SK-N-MC (cell line): ENCODE measurements at regions not wholly inside any gene's neighbourhood (a gene's known extent, or its start where the extent isn't known, plus 50 kb on each side); places are given as distances from the start of the nearest gene placed in this dataset.
A peak's percentile ranks its signal among the peaks of the same experiment; 100 is the strongest.

Experiments
- DNase-seq: peaks from one replicate; pipeline ENCODE4 v3.0.0-alpha.2; 2011; ENCODE audit warnings: low read depth, low spot score
- H3K27ac ChIP-seq: fragments of 200-600 bp; sonication (generic); 2 replicates; pipeline ENCODE4 v1.5.1; 2016; ENCODE audit warnings: mixed run types
- H3K36me3 ChIP-seq: fragments of 200-600 bp; sonication (generic); 2 replicates; pipeline ENCODE4 v1.6.1; 2017; ENCODE audit warnings: antibody characterized with exemption, low read length, mixed read lengths; ENCODE audit not compliant: insufficient read depth
- H3K4me3 ChIP-seq: fragments of 200-600 bp; sonication (generic); 2 replicates; pipeline ENCODE4 v1.5.1; 2016
- H3K9ac ChIP-seq: fragments of 200-600 bp; sonication (generic); 2 replicates; pipeline ENCODE4 v1.8.0; 2017; ENCODE audit warnings: mixed run types, mixed read lengths; ENCODE audit not compliant: insufficient read length
- H3K9me3 ChIP-seq: fragments of 200-600 bp; sonication (generic); 2 replicates; pipeline ENCODE4 v1.6.1; 2017; ENCODE audit warnings: low read depth, mild to moderate bottlenecking, antibody characterized with exemption, low read length, moderate library complexity, mixed read lengths
- EZH2 ChIP-seq: fragments of 200-600 bp; sonication (generic); IDR thresholded peaks from one replicate; pipeline ENCODE4 v1.6.1; 2017; ENCODE audit warnings: antibody characterized with exemption
- FOXP2 ChIP-seq: optimal IDR thresholded peaks from 2 replicates; pipeline ENCODE3; 2011; ENCODE audit warnings: mild to moderate bottlenecking, moderate library complexity; ENCODE audit not compliant: insufficient read depth; ENCODE audit errors: extremely low read length, control extremely low read depth
- POLR2AphosphoS5 ChIP-seq: IDR thresholded peaks from 2 replicates; pipeline ENCODE4 v1.6.1; 2012; ENCODE audit warnings: mild to moderate bottlenecking, low read depth, low read length, borderline replicate concordance

DNA sequence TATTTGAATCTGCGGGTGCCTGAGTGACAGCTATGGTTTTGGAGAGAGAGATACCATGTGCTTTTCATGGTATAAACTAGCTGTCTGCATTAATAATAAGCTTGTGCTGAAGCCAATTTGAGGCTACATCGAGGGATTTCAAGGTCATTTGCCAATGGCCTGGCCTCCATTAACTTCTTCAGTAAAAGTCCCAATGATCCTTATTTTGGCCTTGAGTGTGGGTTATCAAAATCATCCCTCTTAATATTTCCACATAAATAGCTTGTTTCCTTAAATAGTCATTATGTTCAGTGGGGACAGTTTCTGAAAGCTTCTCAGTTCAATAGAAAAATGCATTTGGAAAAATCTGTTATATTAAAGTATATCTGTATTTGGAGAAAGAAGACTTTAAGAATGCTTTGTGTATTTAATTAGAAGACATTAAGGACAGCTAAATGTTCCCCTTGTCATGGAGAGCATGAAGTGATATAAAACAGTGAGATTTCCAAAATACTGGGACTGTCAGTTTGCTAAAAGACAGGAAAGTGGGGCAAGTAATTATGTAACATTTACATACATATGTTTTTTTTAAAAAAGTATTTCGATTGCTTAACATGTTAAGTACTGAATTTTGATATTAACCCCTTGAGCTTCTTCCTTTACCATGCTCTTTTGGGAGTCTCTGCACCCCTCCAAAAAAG is 355.5 kb upstream of the ZEB2 start:
- Histone ChIP-seq H3K36me3 (no peaks in the 10 kb centered on the region), H3K9me3 (no peaks in the 10 kb centered on the region), H3K9ac (peak overlapping the region; percentile 74), H3K27ac (peak overlapping the region; percentile 94), H3K4me3 (peak overlapping the region; percentile 17)
- TF ChIP-seq POLR2AphosphoS5, result no peak
- peak; percentile 45 for DNase-seq

DNA sequence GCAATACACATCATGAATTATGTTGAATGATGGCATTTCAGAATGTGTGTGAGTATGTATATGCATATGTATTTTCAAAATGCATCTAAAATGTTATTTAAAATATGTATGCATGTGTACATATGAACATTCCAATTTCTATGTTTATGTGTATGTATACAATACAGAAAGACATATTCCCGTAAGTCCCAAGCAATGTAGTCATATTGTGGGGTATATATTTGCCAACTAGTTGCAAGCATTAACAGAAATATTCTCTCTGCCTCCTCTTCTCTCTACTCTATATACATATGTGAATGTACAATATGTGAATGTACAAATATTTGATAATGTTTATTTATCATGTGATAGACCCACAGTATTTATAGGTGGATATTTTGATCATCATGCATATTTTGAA is 345.8 kb upstream of the ZEB2 start:
- no peak overlapping the region for H3K9ac ChIP-seq
- no peak for TF ChIP-seq EZH2
- TF ChIP-seq POLR2AphosphoS5, result no peak
- TF ChIP-seq FOXP2, result no peak
- no peak overlapping the region for H3K27ac ChIP-seq
- H3K9me3 ChIP-seq, result no peaks in the 10 kb centered on the region
- no peak for DNase-seq
- H3K4me3 ChIP-seq, result no peak overlapping the region
- no peaks in the 10 kb centered on the region for H3K36me3 ChIP-seq

DNA sequence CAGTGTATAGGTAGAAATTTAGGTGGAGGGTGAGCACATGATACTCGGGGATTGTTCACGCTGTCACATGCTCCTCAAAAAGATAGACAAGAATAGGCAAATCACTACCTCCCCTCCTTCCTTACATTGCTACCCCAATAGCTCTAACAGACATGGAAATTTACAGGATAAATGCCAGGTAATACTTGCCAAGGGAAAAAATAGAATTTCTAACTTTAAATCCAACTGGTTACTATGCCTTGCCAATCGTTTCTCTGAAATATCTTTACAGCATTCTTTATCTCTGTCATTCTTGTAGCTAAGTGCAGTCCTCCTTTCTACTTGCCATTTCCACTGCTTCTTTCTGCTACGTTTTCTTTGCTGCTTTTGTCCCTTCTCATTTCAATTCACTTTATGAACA is 339.8 kb upstream of the ZEB2 start:
- H3K9me3 ChIP-seq, result peaks cover 6% of the 10 kb centered on the region; the same call in 1 of the 2 replicates
- TF ChIP-seq EZH2 (no peak), POLR2AphosphoS5 (no peak), FOXP2 (no peak)
- no peak overlapping the region for H3K27ac ChIP-seq
- DNase-seq, result no peak
- H3K9ac ChIP-seq, result no peak overlapping the region
- H3K4me3 ChIP-seq, result no peak overlapping the region
- H3K36me3 ChIP-seq, result no peaks in the 10 kb centered on the region

DNA sequence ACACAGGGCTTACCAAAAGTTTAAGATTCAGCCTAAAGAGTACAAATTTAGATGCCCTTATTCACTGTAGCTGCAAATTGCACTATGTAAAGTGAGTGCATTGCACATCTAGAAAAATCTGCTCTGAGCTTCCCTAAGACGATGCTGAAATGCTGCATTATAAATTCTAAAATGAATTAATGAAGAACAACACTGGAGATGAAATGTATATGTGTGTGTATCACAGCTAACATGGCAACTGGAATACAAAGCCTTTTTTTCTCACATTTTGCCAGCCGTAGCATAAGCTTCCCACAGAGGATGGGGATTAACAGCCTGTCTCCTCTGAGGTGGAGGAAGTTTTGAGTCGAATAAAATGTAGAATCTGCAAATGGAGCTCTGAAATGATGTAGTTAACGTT is 338.3 kb upstream of the ZEB2 start:
- no peak overlapping the region for H3K9ac ChIP-seq
- H3K27ac ChIP-seq, result no peak overlapping the region
- peaks cover 12% of the 10 kb centered on the region; the same call in 1 of the 2 replicates for H3K9me3 ChIP-seq
- no peak overlapping the region for H3K4me3 ChIP-seq
- H3K36me3 ChIP-seq, result no peaks in the 10 kb centered on the region
- no peak for DNase-seq
- TF ChIP-seq EZH2 (no peak), POLR2AphosphoS5 (no peak), FOXP2 (no peak)

DNA sequence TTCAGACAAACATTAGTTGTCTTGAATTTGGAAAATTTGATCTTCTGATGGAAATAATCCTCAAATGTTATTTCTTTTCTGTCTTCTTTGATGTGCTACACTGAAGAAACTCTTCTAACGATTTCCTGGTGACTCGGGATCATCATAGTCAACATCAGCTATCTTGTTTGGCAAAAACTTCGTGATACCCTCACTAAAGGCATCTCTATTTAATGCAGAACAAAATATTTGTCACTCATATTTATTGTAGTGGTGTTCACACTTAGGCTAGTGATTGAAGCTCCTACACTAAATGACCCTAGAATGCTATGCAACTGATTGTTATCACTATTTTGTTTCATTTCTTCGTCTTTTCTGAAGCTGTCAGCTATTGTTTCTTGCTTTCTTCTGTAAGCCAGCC is 334.7 kb upstream of the ZEB2 start:
- Histone ChIP-seq H3K9me3 (peaks cover 12% of the 10 kb centered on the region; the same call in 1 of the 2 replicates), H3K4me3 (no peak overlapping the region), H3K27ac (no peak overlapping the region), H3K36me3 (no peaks in the 10 kb centered on the region), H3K9ac (no peak overlapping the region)
- DNase-seq, result no peak
- TF ChIP-seq EZH2 (no peak), FOXP2 (no peak), POLR2AphosphoS5 (no peak)

DNA sequence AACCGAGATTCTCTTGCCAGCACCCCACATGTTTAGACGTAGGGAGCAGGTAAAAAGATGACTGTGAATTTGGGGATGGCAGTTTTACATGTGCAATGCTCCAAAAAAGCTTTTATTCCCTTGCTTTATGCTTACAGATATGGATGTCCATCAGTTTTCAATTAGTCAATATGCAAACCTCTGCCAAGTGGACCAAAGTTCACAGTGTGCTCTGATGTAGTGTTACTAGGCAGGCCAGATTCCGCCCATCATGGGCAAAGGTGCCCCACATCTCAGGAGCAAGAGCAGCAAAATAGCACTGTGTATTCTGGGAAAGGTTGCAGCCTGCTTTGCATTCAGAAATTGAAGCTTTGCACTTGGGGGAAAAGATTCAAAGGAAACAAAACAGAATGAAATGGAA is 329.7 kb upstream of the ZEB2 start:
- no peak for TF ChIP-seq FOXP2
- no peak for TF ChIP-seq POLR2AphosphoS5
- no peak for TF ChIP-seq EZH2
- H3K36me3 ChIP-seq, result no peaks in the 10 kb centered on the region
- H3K9ac ChIP-seq, result no peak overlapping the region
- no peak overlapping the region for H3K4me3 ChIP-seq
- DNase-seq, result no peak
- peaks cover 5% of the 10 kb centered on the region; the same call in 1 of the 2 replicates for H3K9me3 ChIP-seq
- no peak overlapping the region for H3K27ac ChIP-seq

DNA sequence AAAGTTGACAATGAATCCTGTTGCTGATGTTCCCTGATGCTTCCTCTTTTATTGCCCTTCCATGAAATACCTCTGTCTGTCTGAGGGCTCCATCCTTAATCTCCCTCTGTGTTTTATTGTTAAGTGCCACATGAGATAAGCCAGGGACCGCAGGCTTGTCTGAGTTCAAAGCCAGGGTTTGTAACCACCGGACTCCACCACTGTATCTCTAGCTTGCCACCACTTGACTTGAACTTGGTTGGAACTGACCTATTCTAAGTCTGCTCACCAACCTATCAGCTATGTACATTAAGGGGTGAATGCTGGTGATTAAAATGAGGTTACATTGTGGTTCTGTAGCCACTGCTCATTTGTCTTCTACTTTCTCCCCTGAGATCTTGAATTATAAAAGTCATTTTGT is 328.5 kb upstream of the ZEB2 start:
- no peaks in the 10 kb centered on the region for H3K36me3 ChIP-seq
- no peak overlapping the region for H3K9ac ChIP-seq
- no peak for DNase-seq
- no peak overlapping the region for H3K27ac ChIP-seq
- TF ChIP-seq EZH2 (no peak), POLR2AphosphoS5 (no peak), FOXP2 (no peak)
- no peaks in the 10 kb centered on the region for H3K9me3 ChIP-seq
- no peak overlapping the region for H3K4me3 ChIP-seq

DNA sequence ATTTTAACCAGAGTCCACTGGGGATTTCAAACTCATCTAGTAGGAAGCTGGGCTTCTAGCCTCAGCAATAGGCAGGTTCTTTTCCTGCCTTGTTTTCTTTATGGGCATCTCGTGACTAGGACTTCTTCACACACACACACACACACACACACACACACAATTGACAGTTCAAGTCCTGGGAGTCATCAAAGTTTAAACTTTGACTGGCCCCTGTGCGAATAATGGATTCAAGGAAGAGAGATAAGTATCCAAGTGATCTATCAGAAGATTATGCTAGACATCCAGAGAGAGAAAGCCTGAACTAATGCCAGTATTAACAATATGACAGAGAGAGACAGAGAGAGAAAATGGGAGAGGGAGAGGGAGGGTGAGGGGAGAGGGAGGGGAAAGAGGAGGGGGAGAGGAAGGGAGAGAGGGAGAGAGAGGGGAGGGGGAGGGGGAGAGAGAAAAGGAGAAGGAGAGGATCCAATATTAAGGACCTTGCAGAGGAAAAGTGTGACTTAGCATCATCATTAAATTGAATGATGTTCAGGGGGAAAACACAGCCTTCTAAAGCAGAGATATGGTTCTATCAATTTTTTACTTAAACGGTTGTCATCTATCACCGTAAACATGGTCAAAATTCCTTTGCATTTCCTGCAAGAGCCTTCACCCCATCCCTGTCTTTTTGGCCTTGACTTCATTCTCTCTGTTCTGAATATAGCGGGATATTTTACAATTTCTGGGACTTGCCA is 327.6 kb upstream of the ZEB2 start:
- Histone ChIP-seq H3K4me3 (no peak overlapping the region), H3K27ac (no peak overlapping the region), H3K36me3 (no peaks in the 10 kb centered on the region), H3K9ac (no peak overlapping the region), H3K9me3 (no peaks in the 10 kb centered on the region)
- no peak for TF ChIP-seq POLR2AphosphoS5
- no peak for TF ChIP-seq EZH2
- TF ChIP-seq FOXP2, result no peak
- DNase-seq, result no peak
